Lung (tissue), 11 donors: ENCODE measurements at regions not wholly inside any gene's neighbourhood (a gene's known extent, or its start where the extent isn't known, plus 50 kb on each side); places are given as distances from the start of the nearest gene placed in this dataset.
A peak's percentile ranks its signal among the peaks of the same experiment; 100 is the strongest.

ENCODE experiments used
- ATAC-seq: fragments of 200-7000 bp; cut with Tn5 transposase; one replicate; pipeline ENCODE4 v1.9.1; 2020; ENCODE audit warnings: moderate number of reproducible peaks; ENCODE audit not compliant: insufficient read depth, low FRiP score
- DNase-seq, 3 donors: peaks; one replicate each; pipeline ENCODE4 v3.0.0-alpha.2; 2013 to 2017
- H3K27ac ChIP-seq, 2 donors: one replicate each; pipeline ENCODE4 v1.5.1; 2013; ENCODE audit warnings: mild to moderate bottlenecking in 2 of 2, moderate library complexity in 2 of 2, control low read depth in 1 of 2, inconsistent platforms in 1 of 2, low read depth in 1 of 2, low read length in 1 of 2
- H3K27me3 ChIP-seq, 3 donors: one replicate each; pipeline ENCODE4 v1.5.1; 2013; ENCODE audit warnings: low read length in 2 of 3; ENCODE audit not compliant: control insufficient read depth in 3 of 3, insufficient read depth in 3 of 3
- H3K36me3 ChIP-seq, 4 donors: one replicate each; pipeline ENCODE4 v1.5.1; 2013; ENCODE audit warnings: low read length in 4 of 4, mild to moderate bottlenecking in 1 of 4, moderate library complexity in 1 of 4; ENCODE audit not compliant: control insufficient read depth in 4 of 4, insufficient read depth in 4 of 4
- H3K4me1 ChIP-seq, 5 donors: one replicate each; pipeline ENCODE4 v1.5.1; 2013; ENCODE audit warnings: low read length in 5 of 5, mild to moderate bottlenecking in 2 of 5, moderate library complexity in 1 of 5; ENCODE audit not compliant: control insufficient read depth in 5 of 5, insufficient read depth in 5 of 5
- H3K4me3 ChIP-seq: one replicate; pipeline ENCODE4 v1.5.1; 2013; ENCODE audit warnings: mild to moderate bottlenecking, control low read depth, moderate library complexity
- H3K9ac ChIP-seq, 2 donors: one replicate each; pipeline ENCODE4 v1.5.1; 2013; ENCODE audit warnings: low read length in 2 of 2, control low read depth in 1 of 2; ENCODE audit not compliant: insufficient read depth in 1 of 2
- H3K9me3 ChIP-seq, 4 donors: one replicate each; pipeline ENCODE4 v1.5.1; 2013; ENCODE audit warnings: low read length in 3 of 4, mild to moderate bottlenecking in 1 of 4, moderate library complexity in 1 of 4; ENCODE audit not compliant: control insufficient read depth in 4 of 4, insufficient read depth in 3 of 4
- WGBS, 2 donors: extraction: QIAGEN DNeasy Blood & Tissue Kit; methylation state at CpG; one replicate each; pipeline ENCODE4 v1.1.7; 2013; 5-methylcytosine and 5-hydroxymethylcytosine counted together
- TF ChIP-seq, protein P1 (sequence below): IDR thresholded peaks from 2 replicates; pipeline ENCODE4 v1.5.1; 2012; ENCODE audit warnings: mild to moderate bottlenecking; ENCODE audit errors: control extremely low read depth, extremely low read depth
- donor health status: control.
- donor health status: control.
- donor health status: Bipolar disorder and iron deficiency.
- donor health status: healthy.
- donor health status: DM: yes; HTN: yes; CAD: no.

DNA sequence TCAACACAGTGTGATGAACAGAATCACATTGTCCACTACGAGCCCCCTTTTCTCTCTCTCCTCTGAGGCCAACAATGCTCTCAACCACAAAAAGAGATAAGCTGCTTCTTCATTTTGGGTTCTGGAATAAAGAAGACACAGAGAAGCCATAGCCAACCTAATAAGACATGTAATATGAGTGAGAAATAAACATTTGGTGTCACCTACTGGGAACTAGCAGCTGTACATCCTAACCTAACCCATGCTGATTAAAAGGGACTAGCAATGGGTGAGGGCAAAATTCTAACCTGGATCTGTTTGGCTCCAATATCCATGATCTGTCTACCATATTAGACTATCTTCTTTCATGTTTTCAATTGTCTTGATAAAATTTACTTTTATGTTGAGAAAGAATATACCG is 369.1 kb upstream of the MARCKS start:
- TF ChIP-seq, protein P1, sequence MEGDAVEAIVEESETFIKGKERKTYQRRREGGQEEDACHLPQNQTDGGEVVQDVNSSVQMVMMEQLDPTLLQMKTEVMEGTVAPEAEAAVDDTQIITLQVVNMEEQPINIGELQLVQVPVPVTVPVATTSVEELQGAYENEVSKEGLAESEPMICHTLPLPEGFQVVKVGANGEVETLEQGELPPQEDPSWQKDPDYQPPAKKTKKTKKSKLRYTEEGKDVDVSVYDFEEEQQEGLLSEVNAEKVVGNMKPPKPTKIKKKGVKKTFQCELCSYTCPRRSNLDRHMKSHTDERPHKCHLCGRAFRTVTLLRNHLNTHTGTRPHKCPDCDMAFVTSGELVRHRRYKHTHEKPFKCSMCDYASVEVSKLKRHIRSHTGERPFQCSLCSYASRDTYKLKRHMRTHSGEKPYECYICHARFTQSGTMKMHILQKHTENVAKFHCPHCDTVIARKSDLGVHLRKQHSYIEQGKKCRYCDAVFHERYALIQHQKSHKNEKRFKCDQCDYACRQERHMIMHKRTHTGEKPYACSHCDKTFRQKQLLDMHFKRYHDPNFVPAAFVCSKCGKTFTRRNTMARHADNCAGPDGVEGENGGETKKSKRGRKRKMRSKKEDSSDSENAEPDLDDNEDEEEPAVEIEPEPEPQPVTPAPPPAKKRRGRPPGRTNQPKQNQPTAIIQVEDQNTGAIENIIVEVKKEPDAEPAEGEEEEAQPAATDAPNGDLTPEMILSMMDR = no peak
- Histone ChIP-seq H3K9ac (no peak overlapping the region), H3K9me3 (no peaks in the 10 kb centered on the region), H3K4me3 (no peak overlapping the region), H3K27me3 (no peaks in the 10 kb centered on the region), H3K36me3 (no peaks in the 10 kb centered on the region), H3K27ac (no peak overlapping the region), H3K4me1 (peaks cover 0 to 5% (median 0%) of the 10 kb centered on the region in 5 donors)
- no peak for ATAC-seq
- no peak for DNase-seq
- WGBS, 2 donors = 86 to 89% methylated on average over 2 of the region's 2 CpGs

DNA sequence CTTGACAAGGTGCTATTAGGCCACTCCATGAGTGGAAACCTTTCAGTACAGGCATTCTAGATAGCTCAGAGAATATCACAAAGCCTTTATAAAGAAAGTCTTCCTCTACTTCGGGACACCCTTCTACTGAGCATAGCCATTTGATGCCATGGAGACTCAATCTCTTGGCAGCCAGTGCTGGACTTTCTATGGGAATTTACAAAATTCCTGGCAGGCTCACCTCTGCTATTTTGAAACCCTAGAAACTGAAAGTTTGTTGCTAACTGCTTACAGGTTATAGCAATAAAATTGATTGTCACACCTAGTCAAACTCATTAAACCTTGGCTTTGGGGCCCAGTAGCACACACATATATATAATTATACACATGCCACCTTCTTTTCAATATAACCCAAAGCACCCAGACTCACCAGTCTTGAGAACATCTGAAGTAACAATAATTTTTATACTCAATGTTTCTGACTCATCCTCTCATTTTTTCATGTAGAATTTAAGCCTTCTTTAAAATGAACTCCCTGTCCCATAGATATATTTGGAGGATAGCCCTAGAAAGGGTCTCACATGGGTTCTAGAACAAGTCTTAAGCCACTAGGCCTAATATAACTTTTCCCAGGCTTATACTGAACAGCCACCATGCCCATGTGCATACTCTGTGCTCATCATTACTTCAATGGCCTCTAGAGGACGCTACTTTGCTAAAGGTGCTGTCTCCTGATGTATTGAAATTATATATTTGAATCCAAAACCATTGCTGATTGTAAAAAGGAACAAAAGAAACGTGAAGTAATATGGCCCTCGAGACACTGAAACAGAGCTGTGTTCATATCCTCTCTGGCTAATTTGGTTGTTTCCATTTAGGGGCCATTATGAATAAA is 368.1 kb upstream of the MARCKS start:
- TF ChIP-seq, protein P1 = no peak
- H3K4me3 ChIP-seq = no peak overlapping the region
- H3K9me3 ChIP-seq = no peaks in the 10 kb centered on the region
- H3K4me1 ChIP-seq = peaks cover 0 to 5% (median 0%) of the 10 kb centered on the region in 5 donors
- no peak overlapping the region for H3K9ac ChIP-seq
- DNase-seq (no peak), ATAC-seq (no peak)
- no peaks in the 10 kb centered on the region for H3K27me3 ChIP-seq
- WGBS, 2 donors = 66 to 80% methylated on average over 4 of the region's 4 CpGs
- no peaks in the 10 kb centered on the region for H3K36me3 ChIP-seq
- H3K27ac ChIP-seq = no peak overlapping the region

- peaks cover 0 to 5% (median 0%) of the 10 kb centered on the region in 5 donors for H3K4me1 ChIP-seq
- DNase-seq (no peak), ATAC-seq (no peak)
- peak overlapping the region in 1 of 2 donors; percentile 16 for H3K27ac ChIP-seq
- no peaks in the 10 kb centered on the region for H3K27me3 ChIP-seq
- 92 to 94% methylated on average over 1 of the region's 1 CpG for WGBS, 2 donors
- TF ChIP-seq, protein P1 = no peak
- H3K4me3 ChIP-seq = no peak overlapping the region
- H3K36me3 ChIP-seq = no peaks in the 10 kb centered on the region
- H3K9ac ChIP-seq = no peak overlapping the region
- no peaks in the 10 kb centered on the region for H3K9me3 ChIP-seq
Measured at GRCh38 chr6:113489952-113490746, 367.0 kb upstream of the MARCKS start.
